AG09319 (cell line): ENCODE measurements at regions not wholly inside any gene's neighbourhood (a gene's known extent, or its start where the extent isn't known, plus 50 kb on each side); places are given as distances from the start of the nearest gene placed in this dataset.

Experiments
- DNase-seq: peaks from one replicate; pipeline ENCODE4 v3.0.0-alpha.2; 2010; ENCODE audit warnings: low read depth; ENCODE audit errors: extremely low read depth
- TF ChIP-seq, protein P1 (sequence below): IDR thresholded peaks from 2 replicates; pipeline ENCODE4 v1.5.1; 2011; ENCODE audit warnings: low read depth, mild to moderate bottlenecking, inconsistent platforms, low read length, moderate library complexity

DNA sequence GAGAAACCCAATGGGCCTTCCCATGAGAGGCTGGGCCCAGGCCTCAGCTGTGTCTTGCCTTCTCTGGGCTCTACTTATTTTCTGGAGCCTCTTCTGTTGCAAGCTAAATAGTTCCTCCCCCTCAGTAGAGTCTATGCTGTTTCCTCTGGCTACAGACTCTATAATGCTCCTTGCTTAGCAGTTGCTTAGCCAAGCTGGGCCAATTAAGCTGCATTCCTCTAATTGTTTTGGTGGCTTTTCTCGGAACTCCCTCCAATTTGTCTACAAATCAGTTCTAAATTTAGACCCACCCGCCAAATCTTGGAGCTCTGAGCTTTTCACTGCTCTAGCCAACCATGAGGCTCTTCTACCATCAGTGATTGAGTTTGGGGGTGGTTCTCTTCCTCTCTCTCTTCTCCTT, 302.7 kb upstream of the ASIC2 start:
- DNase-seq = no peak
- TF ChIP-seq, protein P1, sequence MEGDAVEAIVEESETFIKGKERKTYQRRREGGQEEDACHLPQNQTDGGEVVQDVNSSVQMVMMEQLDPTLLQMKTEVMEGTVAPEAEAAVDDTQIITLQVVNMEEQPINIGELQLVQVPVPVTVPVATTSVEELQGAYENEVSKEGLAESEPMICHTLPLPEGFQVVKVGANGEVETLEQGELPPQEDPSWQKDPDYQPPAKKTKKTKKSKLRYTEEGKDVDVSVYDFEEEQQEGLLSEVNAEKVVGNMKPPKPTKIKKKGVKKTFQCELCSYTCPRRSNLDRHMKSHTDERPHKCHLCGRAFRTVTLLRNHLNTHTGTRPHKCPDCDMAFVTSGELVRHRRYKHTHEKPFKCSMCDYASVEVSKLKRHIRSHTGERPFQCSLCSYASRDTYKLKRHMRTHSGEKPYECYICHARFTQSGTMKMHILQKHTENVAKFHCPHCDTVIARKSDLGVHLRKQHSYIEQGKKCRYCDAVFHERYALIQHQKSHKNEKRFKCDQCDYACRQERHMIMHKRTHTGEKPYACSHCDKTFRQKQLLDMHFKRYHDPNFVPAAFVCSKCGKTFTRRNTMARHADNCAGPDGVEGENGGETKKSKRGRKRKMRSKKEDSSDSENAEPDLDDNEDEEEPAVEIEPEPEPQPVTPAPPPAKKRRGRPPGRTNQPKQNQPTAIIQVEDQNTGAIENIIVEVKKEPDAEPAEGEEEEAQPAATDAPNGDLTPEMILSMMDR = no peak

DNA sequence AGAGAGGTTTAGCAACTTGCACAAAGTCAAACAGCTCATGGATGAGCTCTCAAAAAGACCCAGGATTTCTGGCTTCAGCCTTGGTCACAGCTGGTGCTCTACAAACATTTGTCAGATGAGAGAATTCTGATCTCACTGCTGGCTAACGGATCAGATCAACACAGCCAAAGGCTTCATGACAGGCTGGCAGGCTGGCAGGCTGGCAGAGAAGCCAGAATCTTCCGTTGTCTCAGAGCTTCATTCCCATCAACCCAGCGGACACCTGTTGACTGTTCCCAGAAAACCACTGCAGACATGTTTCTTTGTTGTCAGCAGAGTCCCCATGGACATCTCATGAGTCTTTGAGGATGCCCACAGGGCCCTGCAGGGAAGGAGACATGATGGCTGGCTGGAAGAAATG, 303.8 kb upstream of the ASIC2 start:
- DNase-seq = no peak
- TF ChIP-seq, protein P1 = no peak

DNA sequence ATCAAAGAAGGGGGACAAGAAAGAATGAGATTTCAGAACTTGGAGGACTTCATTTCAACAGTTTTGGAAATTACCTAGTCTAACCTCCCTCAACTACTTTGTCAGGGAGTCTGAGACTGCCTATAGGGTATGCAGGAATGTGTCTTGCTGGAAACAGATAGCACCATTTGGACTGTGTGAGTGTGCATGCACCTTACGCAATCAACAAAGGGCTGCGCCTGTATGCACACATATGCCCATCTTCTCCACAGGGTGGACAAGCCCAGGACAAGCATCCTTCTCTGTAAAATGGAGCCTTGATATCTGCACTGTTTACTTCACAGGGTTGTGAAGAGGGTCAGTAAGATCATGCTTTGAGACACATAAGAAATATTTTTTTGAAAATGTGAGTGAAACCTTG, 305.7 kb upstream of the ASIC2 start:
- TF ChIP-seq, protein P1 = no peak
- no peak for DNase-seq

DNA sequence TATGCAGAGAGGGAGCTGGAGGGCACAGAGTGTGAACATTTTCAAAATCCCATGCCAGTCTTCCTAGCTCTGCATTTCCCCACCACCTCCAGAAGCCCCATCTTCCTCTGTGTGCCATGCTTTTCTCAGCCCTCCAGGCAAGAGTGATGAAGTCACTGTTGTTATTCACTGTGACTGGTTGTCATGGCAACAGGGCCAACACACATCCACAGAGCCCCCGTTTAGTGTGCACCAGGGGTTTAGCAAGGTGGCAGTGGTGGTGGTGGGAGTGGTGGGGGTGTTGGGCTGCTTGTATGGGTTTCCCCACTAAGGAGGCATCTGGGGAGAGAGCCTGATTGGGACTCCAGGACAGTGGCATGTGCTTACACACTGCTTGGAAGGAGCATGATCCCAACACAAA, 309.9 kb upstream of the ASIC2 start:
- TF ChIP-seq, protein P1 = no peak
- no peak for DNase-seq

DNA sequence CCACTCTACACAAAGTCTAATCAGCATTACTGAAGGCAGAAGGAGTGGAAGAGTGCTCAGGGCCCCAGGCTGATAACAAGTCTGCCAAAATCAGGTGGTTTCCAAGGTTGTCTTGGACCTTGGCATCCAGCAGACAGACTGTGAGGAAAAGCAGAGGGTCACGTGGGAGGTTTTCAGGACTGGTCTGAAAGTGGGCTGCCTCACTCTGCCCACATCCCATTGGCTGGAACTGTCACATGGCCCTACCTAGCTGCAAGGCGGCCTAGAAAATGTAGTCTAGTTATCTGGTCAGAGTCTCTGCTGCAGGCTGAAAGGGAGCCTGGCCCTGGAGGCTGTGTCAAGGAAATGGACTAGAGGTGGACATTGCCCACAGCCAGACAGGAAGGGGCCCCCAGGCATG, 310.7 kb upstream of the ASIC2 start:
- DNase-seq = no peak
- TF ChIP-seq, protein P1 = no peak

DNA sequence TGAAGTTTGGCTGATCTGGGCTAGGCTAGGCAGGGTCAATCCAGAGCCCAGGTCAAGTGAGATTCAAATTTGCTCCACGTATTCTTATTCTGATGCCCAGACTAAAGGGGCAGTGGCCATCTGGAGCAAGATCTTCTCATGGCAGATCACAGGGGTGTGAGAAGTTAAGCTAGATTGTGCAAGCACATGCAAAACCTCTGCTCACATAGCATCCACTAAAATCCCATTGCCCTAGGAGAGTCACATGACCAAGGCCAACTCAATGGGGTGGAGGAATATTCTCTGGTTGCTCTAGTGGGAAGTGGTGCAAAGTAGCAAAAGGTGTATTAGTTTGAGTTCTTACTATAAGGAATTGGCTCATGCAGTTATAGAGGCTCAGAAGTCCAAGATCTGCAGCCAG, 318.4 kb upstream of the ASIC2 start:
- DNase-seq = no peak
- TF ChIP-seq, protein P1 = no peak

DNA sequence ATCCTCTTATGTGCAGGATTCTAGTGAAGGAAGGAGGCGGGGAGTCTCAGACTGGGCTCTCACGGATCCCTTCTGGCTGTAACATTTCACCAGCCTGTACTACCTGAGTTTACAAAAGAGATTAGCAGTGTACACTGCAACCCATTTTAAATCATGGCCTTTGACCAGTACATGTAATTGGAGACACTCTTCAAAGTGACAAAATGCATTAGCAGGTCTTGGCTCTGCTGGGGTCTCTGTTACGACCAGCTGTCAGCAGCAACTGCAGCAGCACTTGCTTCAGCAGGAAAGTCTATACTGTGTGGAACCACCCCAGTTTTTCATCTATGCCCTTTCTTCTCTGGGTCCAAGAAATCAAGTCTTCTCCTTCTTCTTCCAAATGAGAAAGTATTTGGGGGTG, 322.8 kb upstream of the ASIC2 start:
- TF ChIP-seq, protein P1 = no peak

DNA sequence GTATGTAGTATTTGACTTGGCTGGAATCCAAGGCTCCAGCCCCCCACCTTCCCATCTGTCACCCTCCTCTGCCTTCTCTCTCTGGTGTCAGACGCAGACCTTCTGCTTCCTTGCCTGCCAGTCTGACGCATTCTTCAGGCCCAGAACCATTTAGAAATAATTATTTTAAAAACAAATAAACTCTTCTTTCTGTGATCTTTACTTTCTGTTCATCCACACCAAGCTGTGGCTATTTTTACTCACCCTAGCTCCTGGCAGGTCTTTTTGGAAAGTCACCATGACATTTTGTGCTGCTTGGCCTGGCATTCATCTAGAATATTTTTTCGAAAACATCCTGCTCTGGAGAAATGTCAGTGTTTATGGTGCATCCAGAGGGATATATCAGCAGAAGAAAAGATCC, 330.7 kb upstream of the ASIC2 start:
- no peak for DNase-seq
- TF ChIP-seq, protein P1 = no peak

More for the DNA sequence above, 322.8 kb upstream of the ASIC2 start:
- DNase-seq = no peak
